ENCODE measurements at regions not wholly inside any gene's neighbourhood (a gene's known extent, or its start where the extent isn't known, plus 50 kb on each side); places are given as distances from the start of the nearest gene placed in this dataset.

GRCh38 chr13:37369616-37370015 lies 229.0 kb downstream of the POSTN start:
- no peak overlapping the region for H3K4me2 ChIP-seq
- H3K4me1 ChIP-seq (replicated peaks; ENCODE audit: insufficient read depth) = no peaks in the 10 kb centered on the region
- intact Hi-C loops (cut with micrococcal nuclease; ENCODE audit: unreplicated experiment) = no loop called here
- no peak for DNase-seq
- ChIA-PET CTCF (no interaction called here), POLR2A (ENCODE audit: unreplicated experiment) (interaction anchor here (0.6 kb wide), 1 partner anchor 32 kb away, joined by 30 read pairs; no protein-coding TSS in a partner anchor)
- no peak for TF ChIP-seq EZH2 (IDR thresholded peaks at IDR 0.05; ENCODE audit: low read depth)
- no peaks in the 10 kb centered on the region for H4K20me1 ChIP-seq (ENCODE audit: insufficient read depth)
- no TSS peak for BruUV-seq (replicated peaks)
- H3F3A ChIP-seq (ENCODE audit: insufficient read depth, low read depth) = no peaks in the 10 kb centered on the region
- no peaks in the 10 kb centered on the region for H3K36me3 ChIP-seq (ENCODE audit: low read depth)
- peaks cover 4% of the 10 kb centered on the region; the same call in 1 of the 2 replicates for H3K9me2 ChIP-seq (ENCODE audit: insufficient read depth)
- no peak overlapping the region for H3K27ac ChIP-seq
- no peaks in the 10 kb centered on the region for H3K27me3 ChIP-seq (ENCODE audit: insufficient read depth, low read depth)
- H3K79me2 ChIP-seq (ENCODE audit: low read depth) = no peaks in the 10 kb centered on the region
- no peak overlapping the region for H3K4me3 ChIP-seq
- H2AFZ ChIP-seq = no peak overlapping the region
- H3K9me3 ChIP-seq (ENCODE audit: insufficient read depth, low read depth) = 0 out of 2 replicates have a peak, but pooled peaks cover 3% of the 10 kb centered on the region

GRCh38 chr13:37368501-37368900 lies 230.1 kb downstream of the POSTN start:
- ChIA-PET CTCF (no interaction called here), POLR2A (ENCODE audit: unreplicated experiment) (no interaction called here)
- no peaks in the 10 kb centered on the region for H3F3A ChIP-seq (ENCODE audit: insufficient read depth, low read depth)
- no peak for DNase-seq
- no peak overlapping the region for H3K4me2 ChIP-seq
- intact Hi-C loops (cut with micrococcal nuclease; ENCODE audit: unreplicated experiment) = no loop called here
- H2AFZ ChIP-seq = no peak overlapping the region
- no peak for TF ChIP-seq CTCF (conservative IDR thresholded peaks at IDR 0.05)
- no peak for TF ChIP-seq EZH2 (IDR thresholded peaks at IDR 0.05; ENCODE audit: low read depth)
- H3K4me3 ChIP-seq = no peak overlapping the region
- H3K36me3 ChIP-seq (ENCODE audit: low read depth) = no peaks in the 10 kb centered on the region
- H3K4me1 ChIP-seq (replicated peaks; ENCODE audit: insufficient read depth) = no peaks in the 10 kb centered on the region
- 0 out of 2 replicates have a peak, but pooled peaks cover 3% of the 10 kb centered on the region for H3K9me3 ChIP-seq (ENCODE audit: insufficient read depth, low read depth)
- H3K79me2 ChIP-seq (ENCODE audit: low read depth) = no peaks in the 10 kb centered on the region
- peaks cover 4% of the 10 kb centered on the region; the same call in 1 of the 2 replicates for H3K9me2 ChIP-seq (ENCODE audit: insufficient read depth)
- H3K27me3 ChIP-seq (ENCODE audit: insufficient read depth, low read depth) = no peaks in the 10 kb centered on the region
- BruUV-seq (replicated peaks) = no TSS peak
- H3K27ac ChIP-seq = no peak overlapping the region
- H4K20me1 ChIP-seq (ENCODE audit: insufficient read depth) = no peaks in the 10 kb centered on the region

DNA sequence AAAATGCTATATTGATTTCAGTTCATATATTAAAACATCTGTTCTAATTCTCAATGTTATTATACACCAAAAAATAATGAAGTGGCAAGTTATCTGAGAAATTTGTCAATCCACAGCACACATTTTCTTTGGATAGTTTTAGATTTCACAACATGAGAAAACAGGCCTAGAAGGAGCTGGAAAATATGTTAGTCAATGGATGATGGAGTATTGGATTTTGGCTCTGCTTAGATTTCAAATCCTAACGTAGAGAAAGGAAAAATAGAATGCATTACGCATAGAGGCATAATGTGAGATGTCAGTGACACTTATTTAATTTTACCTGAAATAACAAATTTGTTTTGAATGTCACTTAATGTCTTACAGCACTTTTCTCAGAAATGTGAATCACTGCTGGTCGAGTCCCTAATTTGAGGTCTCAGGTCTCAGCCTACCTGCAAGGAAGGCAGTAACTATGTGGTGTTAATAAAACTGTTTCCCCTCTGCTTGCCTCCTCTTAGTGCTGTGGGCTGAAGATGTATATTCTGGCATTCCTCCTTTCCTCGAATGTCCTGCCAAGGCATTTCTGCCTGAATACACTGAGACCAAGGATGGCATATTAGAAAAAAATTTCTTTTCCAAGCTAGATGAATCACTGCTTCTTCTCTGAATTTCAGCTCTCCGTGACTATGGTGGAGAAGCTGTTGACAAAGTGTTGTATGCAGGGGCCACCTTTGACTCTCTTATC lies 232.4 kb downstream of the POSTN start:
- Histone ChIP-seq H3K79me2 (ENCODE audit: low read depth) (no peaks in the 10 kb centered on the region), H2AFZ (0 out of 2 replicates have a peak overlapping the region, but pooled peaks have one; percentile 48), H3F3A (ENCODE audit: insufficient read depth, low read depth) (no peaks in the 10 kb centered on the region), H3K27me3 (ENCODE audit: insufficient read depth, low read depth) (no peaks in the 10 kb centered on the region), H3K36me3 (ENCODE audit: low read depth) (no peaks in the 10 kb centered on the region), H3K27ac (no peak overlapping the region), H3K4me3 (no peak overlapping the region), H3K4me2 (no peak overlapping the region), H3K9me2 (ENCODE audit: insufficient read depth) (peaks cover 4% of the 10 kb centered on the region; the same call in 1 of the 2 replicates), H3K9me3 (ENCODE audit: insufficient read depth, low read depth) (0 out of 2 replicates have a peak, but pooled peaks cover 3% of the 10 kb centered on the region), H4K20me1 (ENCODE audit: insufficient read depth) (no peaks in the 10 kb centered on the region), H3K4me1 (replicated peaks; ENCODE audit: insufficient read depth) (no peaks in the 10 kb centered on the region)
- no peak for TF ChIP-seq EZH2 (IDR thresholded peaks at IDR 0.05; ENCODE audit: low read depth)
- TF ChIP-seq CTCF (conservative IDR thresholded peaks at IDR 0.05) = no peak
- intact Hi-C loops (cut with micrococcal nuclease; ENCODE audit: unreplicated experiment) = no loop called here
- ChIA-PET CTCF (no interaction called here), POLR2A (ENCODE audit: unreplicated experiment) (no interaction called here)
- no peak for DNase-seq
- BruUV-seq (replicated peaks) = no TSS peak
